ENCODE measurements at regions not wholly inside any gene's neighbourhood (a gene's known extent, or its start where the extent isn't known, plus 50 kb on each side); places are given as distances from the start of the nearest gene placed in this dataset.
A peak's percentile ranks its signal among the peaks of the same experiment; 100 is the strongest.

GRCh38 chr12:89890161-89890560, 181.5 kb upstream of the ATP2B1 start:
- no peaks in the 10 kb centered on the region for H3K36me3 ChIP-seq (replicated peaks; ENCODE audit: control insufficient read depth, insufficient read depth, low read length)
- no peaks in the 10 kb centered on the region for H3K27me3 ChIP-seq (ENCODE audit: control insufficient read depth, insufficient read depth, low read length)
- no peak overlapping the region for H3K4me3 ChIP-seq (ENCODE audit: insufficient read depth, low read depth, low read length)
- no peak for DNase-seq

GRCh38 chr12:89889062-89889461, 180.4 kb upstream of the ATP2B1 start:
- H3K4me3 ChIP-seq (ENCODE audit: insufficient read depth, low read depth, low read length) = no peak overlapping the region
- H3K36me3 ChIP-seq (replicated peaks; ENCODE audit: control insufficient read depth, insufficient read depth, low read length) = no peaks in the 10 kb centered on the region
- no peaks in the 10 kb centered on the region for H3K27me3 ChIP-seq (ENCODE audit: control insufficient read depth, insufficient read depth, low read length)
- DNase-seq = no peak

GRCh38 chr12:89884952-89885351, 176.3 kb upstream of the ATP2B1 start:
- H3K36me3 ChIP-seq (replicated peaks; ENCODE audit: control insufficient read depth, insufficient read depth, low read length) = no peaks in the 10 kb centered on the region
- H3K4me3 ChIP-seq (ENCODE audit: insufficient read depth, low read depth, low read length) = no peak overlapping the region
- H3K27me3 ChIP-seq (ENCODE audit: control insufficient read depth, insufficient read depth, low read length) = no peaks in the 10 kb centered on the region
- DNase-seq = no peak

- Histone ChIP-seq H3K27me3 (ENCODE audit: control insufficient read depth, insufficient read depth, low read length) (no peaks in the 10 kb centered on the region), H3K36me3 (replicated peaks; ENCODE audit: control insufficient read depth, insufficient read depth, low read length) (no peaks in the 10 kb centered on the region), H3K4me3 (ENCODE audit: insufficient read depth, low read depth, low read length) (no peak overlapping the region)
- no peak for DNase-seq
These were observed 175.8 kb upstream of the ATP2B1 start for GRCh38 chr12:89884416-89884898.

- Histone ChIP-seq H3K4me3 (ENCODE audit: insufficient read depth, low read depth, low read length) (no peak overlapping the region), H3K27me3 (ENCODE audit: control insufficient read depth, insufficient read depth, low read length) (no peaks in the 10 kb centered on the region), H3K36me3 (replicated peaks; ENCODE audit: control insufficient read depth, insufficient read depth, low read length) (no peaks in the 10 kb centered on the region)
- peak; percentile 56 for DNase-seq
These were observed 175.2 kb upstream of the ATP2B1 start for GRCh38 chr12:89883630-89884389.

GRCh38 chr12:89882792-89883191, 174.2 kb upstream of the ATP2B1 start:
- DNase-seq = no peak

GRCh38 chr12:89882050-89882449, 173.4 kb upstream of the ATP2B1 start:
- DNase-seq = no peak
- no peak overlapping the region for H3K4me3 ChIP-seq (ENCODE audit: insufficient read depth, low read depth, low read length)

More at GRCh38 chr12:89882792-89883191, 174.2 kb upstream of the ATP2B1 start:
- no peaks in the 10 kb centered on the region for H3K36me3 ChIP-seq (replicated peaks; ENCODE audit: control insufficient read depth, insufficient read depth, low read length)
- H3K27me3 ChIP-seq (ENCODE audit: control insufficient read depth, insufficient read depth, low read length) = no peaks in the 10 kb centered on the region
- H3K4me3 ChIP-seq (ENCODE audit: insufficient read depth, low read depth, low read length) = no peak overlapping the region

GRCh38 chr12:89880690-89881350, 172.2 kb upstream of the ATP2B1 start:
- Histone ChIP-seq H3K36me3 (replicated peaks; ENCODE audit: control insufficient read depth, insufficient read depth, low read length) (no peaks in the 10 kb centered on the region), H3K27me3 (ENCODE audit: control insufficient read depth, insufficient read depth, low read length) (no peaks in the 10 kb centered on the region), H3K4me3 (ENCODE audit: insufficient read depth, low read depth, low read length) (no peak overlapping the region)
- DNase-seq = no peak

More at GRCh38 chr12:89882050-89882449, 173.4 kb upstream of the ATP2B1 start:
- Histone ChIP-seq H3K36me3 (replicated peaks; ENCODE audit: control insufficient read depth, insufficient read depth, low read length) (no peaks in the 10 kb centered on the region), H3K27me3 (ENCODE audit: control insufficient read depth, insufficient read depth, low read length) (no peaks in the 10 kb centered on the region)

GRCh38 chr12:89879766-89880165, 171.1 kb upstream of the ATP2B1 start:
- no peaks in the 10 kb centered on the region for H3K27me3 ChIP-seq (ENCODE audit: control insufficient read depth, insufficient read depth, low read length)
- no peak for DNase-seq
- no peaks in the 10 kb centered on the region for H3K36me3 ChIP-seq (replicated peaks; ENCODE audit: control insufficient read depth, insufficient read depth, low read length)
- H3K4me3 ChIP-seq (ENCODE audit: insufficient read depth, low read depth, low read length) = no peak overlapping the region

GRCh38 chr12:89878950-89879349, 170.3 kb upstream of the ATP2B1 start:
- no peaks in the 10 kb centered on the region for H3K27me3 ChIP-seq (ENCODE audit: control insufficient read depth, insufficient read depth, low read length)
- DNase-seq = no peak
- H3K36me3 ChIP-seq (replicated peaks; ENCODE audit: control insufficient read depth, insufficient read depth, low read length) = no peaks in the 10 kb centered on the region
- H3K4me3 ChIP-seq (ENCODE audit: insufficient read depth, low read depth, low read length) = no peak overlapping the region

GRCh38 chr12:89878327-89878726, 169.7 kb upstream of the ATP2B1 start:
- no peak for DNase-seq
- no peaks in the 10 kb centered on the region for H3K27me3 ChIP-seq (ENCODE audit: control insufficient read depth, insufficient read depth, low read length)
- no peak overlapping the region for H3K4me3 ChIP-seq (ENCODE audit: insufficient read depth, low read depth, low read length)
- no peaks in the 10 kb centered on the region for H3K36me3 ChIP-seq (replicated peaks; ENCODE audit: control insufficient read depth, insufficient read depth, low read length)

GRCh38 chr12:89877671-89878070, 169.0 kb upstream of the ATP2B1 start:
- Histone ChIP-seq H3K36me3 (replicated peaks; ENCODE audit: control insufficient read depth, insufficient read depth, low read length) (no peaks in the 10 kb centered on the region), H3K4me3 (ENCODE audit: insufficient read depth, low read depth, low read length) (no peak overlapping the region), H3K27me3 (ENCODE audit: control insufficient read depth, insufficient read depth, low read length) (no peaks in the 10 kb centered on the region)
- DNase-seq = no peak

GRCh38 chr12:89877136-89877535, 168.5 kb upstream of the ATP2B1 start:
- Histone ChIP-seq H3K27me3 (ENCODE audit: control insufficient read depth, insufficient read depth, low read length) (no peaks in the 10 kb centered on the region), H3K36me3 (replicated peaks; ENCODE audit: control insufficient read depth, insufficient read depth, low read length) (no peaks in the 10 kb centered on the region), H3K4me3 (ENCODE audit: insufficient read depth, low read depth, low read length) (no peak overlapping the region)
- DNase-seq = no peak

GRCh38 chr12:89875809-89876208, 167.2 kb upstream of the ATP2B1 start:
- Histone ChIP-seq H3K36me3 (replicated peaks; ENCODE audit: control insufficient read depth, insufficient read depth, low read length) (no peaks in the 10 kb centered on the region), H3K4me3 (ENCODE audit: insufficient read depth, low read depth, low read length) (no peak overlapping the region), H3K27me3 (ENCODE audit: control insufficient read depth, insufficient read depth, low read length) (no peaks in the 10 kb centered on the region)
- DNase-seq = no peak

GRCh38 chr12:89875225-89875624, 166.6 kb upstream of the ATP2B1 start:
- Histone ChIP-seq H3K36me3 (replicated peaks; ENCODE audit: control insufficient read depth, insufficient read depth, low read length) (no peaks in the 10 kb centered on the region), H3K27me3 (ENCODE audit: control insufficient read depth, insufficient read depth, low read length) (no peaks in the 10 kb centered on the region), H3K4me3 (ENCODE audit: insufficient read depth, low read depth, low read length) (no peak overlapping the region)
- no peak for DNase-seq
